HTR-8/SVneo (cell line): ENCODE measurements at regions not wholly inside any gene's neighbourhood (a gene's known extent, or its start where the extent isn't known, plus 50 kb on each side); places are given as distances from the start of the nearest gene placed in this dataset.

ENCODE experiments used
- DNase-seq: peaks from one replicate; pipeline ENCODE4 v3.0.0; 2011; ENCODE audit warnings: low spot score, mixed read lengths; ENCODE audit not compliant: insufficient read length
- FAIRE-seq: peaks from 2 replicates; lab custom pipeline; 2011; peaks lifted over from hg19 to GRCh38; lab: Jason Lieb, UNC

DNA sequence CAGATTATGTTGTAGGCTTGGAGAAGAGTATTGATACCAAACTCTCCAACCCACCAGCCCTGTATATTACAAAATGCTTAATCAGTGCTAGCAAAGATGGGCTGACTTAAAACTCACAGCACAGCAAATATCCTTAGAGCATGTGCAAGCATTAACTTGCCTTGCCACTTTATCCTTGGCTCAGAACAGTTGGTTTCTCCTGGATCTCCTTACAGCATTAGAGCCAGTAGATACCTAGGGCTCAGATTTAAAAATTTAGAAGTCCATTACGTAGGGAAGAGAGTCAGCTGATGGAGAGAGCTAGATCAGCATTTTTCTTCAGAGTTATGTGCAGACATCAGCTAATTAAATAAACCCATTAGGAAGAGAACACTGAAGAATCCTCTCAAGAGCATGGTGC is 198.5 kb upstream of the ZBED5 start:
- no peak for DNase-seq
- FAIRE-seq: no peak

DNA sequence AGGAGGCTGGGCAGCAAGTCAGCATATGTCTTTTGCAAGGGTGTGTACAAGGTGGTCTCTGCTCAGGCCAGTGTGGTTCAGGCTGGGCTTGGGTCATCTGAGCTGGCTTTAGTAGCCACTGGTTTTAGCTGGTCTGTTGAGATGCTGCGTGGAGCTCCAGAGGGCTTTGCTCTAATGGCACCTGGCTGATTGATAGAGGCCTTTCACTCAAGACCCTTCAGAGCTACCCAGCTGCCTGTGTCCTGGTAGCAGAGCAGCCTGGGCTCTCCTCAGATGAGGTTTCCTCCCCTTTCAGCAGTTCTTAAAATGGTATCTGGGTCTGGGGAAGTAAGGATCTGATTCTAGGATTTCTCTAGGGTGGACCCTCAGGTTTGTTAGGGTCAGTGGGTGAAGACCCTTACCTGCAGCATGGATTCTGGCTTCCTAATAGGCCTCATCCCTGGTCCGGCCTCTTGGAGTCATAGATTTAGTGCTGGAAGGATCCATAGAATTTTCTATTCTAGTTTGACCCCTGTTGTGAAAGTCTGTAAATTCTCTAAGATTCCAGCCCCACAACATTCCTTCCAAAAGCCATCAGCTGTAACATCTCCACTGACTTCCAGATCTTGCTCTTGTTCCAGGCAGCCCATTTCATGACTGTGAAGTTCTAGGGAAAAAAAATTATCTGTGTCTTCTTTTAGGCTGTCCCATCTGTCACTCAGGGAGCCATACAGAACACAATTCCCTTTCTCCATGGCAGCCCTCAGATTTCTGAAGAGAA is 190.2 kb upstream of the ZBED5 start:
- FAIRE-seq (no peak), DNase-seq (no peak)

- no peak for FAIRE-seq
- DNase-seq: no peak
Measured at GRCh38 chr11:11046781-11047180, 188.9 kb upstream of the ZBED5 start.

- no peak for FAIRE-seq
Measured at GRCh38 chr11:11045156-11045930, 187.5 kb upstream of the ZBED5 start.

DNA sequence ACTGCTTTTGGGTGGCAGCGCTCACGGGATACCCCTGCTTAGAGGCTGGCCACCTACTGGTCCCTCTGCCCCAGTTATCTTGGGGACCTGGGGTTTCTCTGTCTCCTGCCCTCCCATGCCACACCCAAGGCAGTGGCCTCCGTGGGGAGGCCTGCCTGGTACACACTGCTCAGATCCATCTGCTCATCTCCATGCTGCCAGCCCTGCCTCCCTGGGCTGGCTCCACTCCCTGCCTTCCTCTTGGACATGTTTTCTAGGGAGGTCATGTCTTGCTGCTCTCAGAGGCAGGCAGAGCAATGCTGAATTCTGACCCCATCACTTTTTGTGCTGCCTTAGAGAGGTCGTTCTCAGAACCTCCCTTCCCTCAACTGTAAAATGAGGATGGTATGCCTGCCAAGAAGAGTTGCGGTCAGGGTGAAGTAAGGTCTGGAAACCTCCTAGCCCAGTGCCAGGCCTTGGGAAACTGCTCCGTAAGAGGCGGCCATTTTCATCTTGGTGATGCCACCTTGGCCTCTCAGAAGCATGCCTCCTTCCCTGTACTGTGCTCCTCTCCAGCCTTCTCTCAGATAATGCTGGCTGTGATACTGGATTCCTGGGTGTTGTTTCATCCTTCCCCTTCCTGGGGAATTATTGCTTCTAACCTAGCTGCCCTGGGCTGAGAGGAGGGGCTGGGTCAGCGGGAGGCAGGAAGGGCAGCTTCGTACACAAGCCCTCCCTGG is 186.4 kb upstream of the ZBED5 start:
- FAIRE-seq (no peak), DNase-seq (no peak)

More at GRCh38 chr11:11045156-11045930, 187.5 kb upstream of the ZBED5 start:
- DNase-seq: no peak

DNA sequence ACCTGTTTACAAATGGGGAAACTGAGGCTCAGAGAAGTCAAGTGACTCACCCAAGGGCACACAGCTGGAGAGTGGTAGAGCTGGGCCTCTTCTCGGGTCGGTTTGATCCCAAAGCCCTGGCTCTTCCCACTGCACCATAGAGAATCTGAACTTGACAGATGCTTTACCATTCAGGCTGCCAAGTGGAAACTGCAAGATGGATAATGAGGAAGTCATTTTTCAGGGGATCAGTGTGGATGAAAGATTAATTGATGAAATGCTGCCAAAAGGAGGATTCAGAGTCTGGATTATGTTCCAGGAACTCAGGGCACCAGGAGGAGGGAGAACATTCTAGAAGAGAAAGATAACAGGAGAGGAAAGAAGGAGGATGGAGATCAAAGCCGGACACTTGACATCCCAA is 185.9 kb upstream of the ZBED5 start:
- no peak for FAIRE-seq
- DNase-seq: no peak

GRCh38 chr11:11039208-11039965 is 181.5 kb upstream of the ZBED5 start:
- no peak for DNase-seq
- no peak for FAIRE-seq

DNA sequence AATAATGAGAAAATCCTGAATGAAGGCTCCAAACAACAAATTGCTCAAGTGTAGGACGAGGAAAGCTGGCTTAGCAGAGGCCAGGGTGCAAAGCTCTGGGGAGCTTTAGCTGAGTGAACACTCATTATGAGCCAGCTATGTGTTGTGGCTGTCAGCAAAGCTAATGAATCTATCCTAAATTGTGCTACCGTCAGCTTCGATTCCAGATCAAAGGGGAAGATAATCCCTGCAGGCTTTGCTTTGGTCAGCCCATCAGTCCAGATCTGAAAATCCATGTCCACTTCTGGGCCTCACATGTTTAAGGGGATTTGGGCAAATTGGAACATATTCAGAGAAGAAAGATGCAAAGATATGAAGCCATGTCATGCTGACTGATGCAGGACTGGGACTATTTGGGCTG is 180.9 kb upstream of the ZBED5 start:
- FAIRE-seq (no peak), DNase-seq (no peak)

- DNase-seq (no peak), FAIRE-seq (no peak)
Measured at GRCh38 chr11:11038352-11038751, 180.5 kb upstream of the ZBED5 start.

- no peak for FAIRE-seq
- DNase-seq: peak; percentile 48
Measured at GRCh38 chr11:11036848-11037732, 179.2 kb upstream of the ZBED5 start.

- DNase-seq (no peak), FAIRE-seq (no peak)
Measured at GRCh38 chr11:11036185-11036847, 178.5 kb upstream of the ZBED5 start.

DNA sequence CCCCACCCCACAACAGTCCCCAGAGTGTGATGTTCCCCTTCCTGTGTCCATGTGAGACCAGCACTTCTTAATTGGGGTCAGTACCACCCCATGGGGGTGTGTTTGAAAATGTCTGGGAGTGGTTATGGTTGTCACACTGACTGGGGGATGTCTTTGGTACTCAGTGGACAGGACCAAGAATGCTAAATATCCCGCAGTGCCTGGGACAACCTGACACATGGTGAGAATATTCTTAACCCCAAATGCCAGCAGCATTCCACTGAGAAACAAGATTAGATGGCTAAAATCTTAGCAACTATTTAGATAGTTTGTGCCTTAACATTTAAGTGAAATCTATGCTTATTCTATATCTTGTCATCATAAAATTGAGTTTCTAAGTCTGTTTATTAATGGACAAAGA is 177.5 kb upstream of the ZBED5 start:
- FAIRE-seq (no peak), DNase-seq (no peak)

GRCh38 chr11:11034476-11034875 is 176.6 kb upstream of the ZBED5 start:
- no peak for FAIRE-seq
- DNase-seq: no peak

DNA sequence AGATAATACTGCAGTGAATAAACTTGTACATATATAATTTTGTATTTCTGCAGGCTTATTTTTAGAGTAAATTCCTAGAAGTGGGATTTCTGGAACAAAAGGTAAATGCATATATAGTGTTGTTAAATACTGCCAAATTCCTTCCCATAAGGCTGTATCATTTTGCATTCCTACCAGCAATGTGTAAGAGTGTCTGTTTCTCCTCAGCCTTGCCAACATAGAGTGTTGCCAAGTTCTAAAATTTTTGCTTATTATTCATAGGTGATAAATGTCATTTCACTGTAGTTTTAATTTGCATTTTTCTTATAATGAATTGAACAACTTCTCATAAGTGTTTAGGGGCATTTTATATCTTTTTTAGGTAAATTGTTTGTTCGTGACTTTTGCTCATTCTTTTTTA is 174.2 kb upstream of the ZBED5 start:
- DNase-seq (no peak), FAIRE-seq (no peak)

GRCh38 chr11:11029027-11029426 is 171.2 kb upstream of the ZBED5 start:
- no peak for FAIRE-seq
- DNase-seq: no peak

- FAIRE-seq: peak; percentile 31
Measured at GRCh38 chr11:11028017-11028692, 170.3 kb upstream of the ZBED5 start.

GRCh38 chr11:11027288-11027687 is 169.4 kb upstream of the ZBED5 start:
- FAIRE-seq (peak; percentile 40), DNase-seq (peak; percentile 22)

More at GRCh38 chr11:11028017-11028692, 170.3 kb upstream of the ZBED5 start:
- peak; percentile 51 for DNase-seq

DNA sequence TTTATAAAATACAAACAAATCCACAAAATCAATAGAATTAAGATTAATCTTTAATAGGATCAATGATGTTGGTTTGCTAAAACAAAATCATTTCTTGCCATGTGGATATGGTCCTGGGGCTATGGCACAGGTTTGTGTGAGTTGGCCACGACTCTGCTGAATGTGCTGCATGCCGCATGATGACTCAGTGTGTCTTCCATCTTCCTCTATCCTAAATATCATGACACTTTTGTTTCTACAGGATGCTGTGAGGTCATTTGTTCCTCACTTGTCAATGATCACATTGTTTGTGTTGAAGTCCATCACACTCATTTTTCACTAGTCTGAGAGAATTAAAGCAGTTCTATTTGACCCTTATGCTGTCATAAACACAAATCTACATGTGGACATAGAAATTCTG is 167.2 kb upstream of the ZBED5 start:
- no peak for FAIRE-seq

More for the DNA sequence above, 167.2 kb upstream of the ZBED5 start:
- peak; percentile 12 for DNase-seq
